ENCODE measurements at regions not wholly inside any gene's neighbourhood (a gene's known extent, or its start where the extent isn't known, plus 50 kb on each side); places are given as distances from the start of the nearest gene placed in this dataset.

GRCh38 chr3:194005930-194006501, 129.9 kb upstream of the HES1 start:
- H4K12ac ChIP-seq (ENCODE audit: low read depth, low read length) = no peak overlapping the region

GRCh38 chr3:194007592-194008337, 128.2 kb upstream of the HES1 start:
- Histone ChIP-seq H3K14ac (ENCODE audit: low read length) (no peak overlapping the region), H4K91ac (ENCODE audit: low read depth, low read length) (no peak overlapping the region), H2BK120ac (ENCODE audit: insufficient read depth, low read length, poor library complexity) (no peak overlapping the region), H3K4me2 (ENCODE audit: low read length) (no peak overlapping the region), H2BK5ac (ENCODE audit: low read depth, low read length, poor library complexity) (no peak overlapping the region), H3K9ac (ENCODE audit: low read length) (no peak overlapping the region), H3K27me3 (ENCODE audit: insufficient read depth, low read length) (no peaks in the 10 kb centered on the region), H2BK12ac (ENCODE audit: low read length) (no peak overlapping the region), H3K18ac (ENCODE audit: low read length) (no peak overlapping the region), H3K23ac (ENCODE audit: low read length) (no peak overlapping the region), H4K12ac (ENCODE audit: low read depth, low read length) (no peak overlapping the region), H3K79me1 (ENCODE audit: low read length) (peaks cover 4% of the 10 kb centered on the region), H3K9me3 (ENCODE audit: insufficient read depth, low read depth, low read length) (no peaks in the 10 kb centered on the region), H4K8ac (ENCODE audit: low read depth, low read length) (no peak overlapping the region), H3K4me3 (ENCODE audit: low read depth, low read length) (no peak overlapping the region), H3K36me3 (ENCODE audit: control insufficient read depth in 1 of 2, insufficient read depth in 2 of 2, low read length in 2 of 2) (no peaks in the 10 kb centered on the region), H3K4ac (ENCODE audit: low read depth, low read length) (no peak overlapping the region), H2AK5ac (ENCODE audit: low read length) (no peak overlapping the region), H3K4me1 (ENCODE audit: control insufficient read depth in 1 of 2, insufficient read depth in 2 of 2, low read length in 2 of 2) (peaks cover 9 to 13% of the 10 kb centered on the region in 2 experiments), H3K79me2 (ENCODE audit: control insufficient read depth, insufficient read depth, low read length, poor library complexity) (no peaks in the 10 kb centered on the region), H2AFZ (ENCODE audit: insufficient read depth, low read length, poor library complexity) (no peak overlapping the region), H3K27ac (ENCODE audit: low read depth, low read length) (no peak overlapping the region)
- WGBS (ENCODE audit: extremely low coverage, insufficient coverage, insufficient read length) = no CpG with 5 or more reads among the region's 13 CpGs
- DNase-seq = no peak

More at GRCh38 chr3:194005930-194006501, 129.9 kb upstream of the HES1 start:
- H2AFZ ChIP-seq (ENCODE audit: insufficient read depth, low read length, poor library complexity) = no peak overlapping the region
- no peak overlapping the region for H3K14ac ChIP-seq (ENCODE audit: low read length)
- no peaks in the 10 kb centered on the region for H3K36me3 ChIP-seq (ENCODE audit: control insufficient read depth in 1 of 2, insufficient read depth in 2 of 2, low read length in 2 of 2)
- no peak overlapping the region for H3K4me2 ChIP-seq (ENCODE audit: low read length)
- DNase-seq = no peak
- H3K4me3 ChIP-seq (ENCODE audit: low read depth, low read length) = no peak overlapping the region
- H3K4me1 ChIP-seq (ENCODE audit: control insufficient read depth in 1 of 2, insufficient read depth in 2 of 2, low read length in 2 of 2) = peaks cover 9 to 18% of the 10 kb centered on the region in 2 experiments
- no CpG with 5 or more reads among the region's 4 CpGs for WGBS (ENCODE audit: extremely low coverage, insufficient coverage, insufficient read length)
- H2BK12ac ChIP-seq (ENCODE audit: low read length) = no peak overlapping the region
- H4K91ac ChIP-seq (ENCODE audit: low read depth, low read length) = no peak overlapping the region
- peaks cover 8% of the 10 kb centered on the region for H3K79me1 ChIP-seq (ENCODE audit: low read length)
- H3K9me3 ChIP-seq (ENCODE audit: insufficient read depth, low read depth, low read length) = no peaks in the 10 kb centered on the region
- no peak overlapping the region for H3K27ac ChIP-seq (ENCODE audit: low read depth, low read length)
- H3K9ac ChIP-seq (ENCODE audit: low read length) = no peak overlapping the region
- no peaks in the 10 kb centered on the region for H3K27me3 ChIP-seq (ENCODE audit: insufficient read depth, low read length)
- no peak overlapping the region for H2AK5ac ChIP-seq (ENCODE audit: low read length)
- H3K18ac ChIP-seq (ENCODE audit: low read length) = no peak overlapping the region
- no peak overlapping the region for H3K4ac ChIP-seq (ENCODE audit: low read depth, low read length)
- no peak overlapping the region for H2BK120ac ChIP-seq (ENCODE audit: insufficient read depth, low read length, poor library complexity)
- no peak overlapping the region for H2BK5ac ChIP-seq (ENCODE audit: low read depth, low read length, poor library complexity)
- H3K79me2 ChIP-seq (ENCODE audit: control insufficient read depth, insufficient read depth, low read length, poor library complexity) = no peaks in the 10 kb centered on the region
- H4K8ac ChIP-seq (ENCODE audit: low read depth, low read length) = no peak overlapping the region
- no peak overlapping the region for H3K23ac ChIP-seq (ENCODE audit: low read length)

- DNase-seq = no peak
- WGBS (ENCODE audit: extremely low coverage, insufficient coverage, insufficient read length) = no CpG with 5 or more reads among the region's 5 CpGs
- Histone ChIP-seq H3K36me3 (ENCODE audit: control insufficient read depth in 1 of 2, insufficient read depth in 2 of 2, low read length in 2 of 2) (no peaks in the 10 kb centered on the region), H3K27ac (ENCODE audit: low read depth, low read length) (no peak overlapping the region), H2BK120ac (ENCODE audit: insufficient read depth, low read length, poor library complexity) (no peak overlapping the region), H3K4me3 (ENCODE audit: low read depth, low read length) (no peak overlapping the region), H2BK5ac (ENCODE audit: low read depth, low read length, poor library complexity) (no peak overlapping the region), H3K9me3 (ENCODE audit: insufficient read depth, low read depth, low read length) (no peaks in the 10 kb centered on the region), H2AFZ (ENCODE audit: insufficient read depth, low read length, poor library complexity) (no peak overlapping the region), H4K8ac (ENCODE audit: low read depth, low read length) (no peak overlapping the region), H3K79me1 (ENCODE audit: low read length) (peaks cover 3% of the 10 kb centered on the region), H3K4me2 (ENCODE audit: low read length) (no peak overlapping the region), H3K27me3 (ENCODE audit: insufficient read depth, low read length) (no peaks in the 10 kb centered on the region), H2AK5ac (ENCODE audit: low read length) (no peak overlapping the region), H3K18ac (ENCODE audit: low read length) (no peak overlapping the region), H3K4ac (ENCODE audit: low read depth, low read length) (no peak overlapping the region), H4K91ac (ENCODE audit: low read depth, low read length) (no peak overlapping the region), H4K12ac (ENCODE audit: low read depth, low read length) (no peak overlapping the region), H3K4me1 (ENCODE audit: control insufficient read depth in 1 of 2, insufficient read depth in 2 of 2, low read length in 2 of 2) (peaks cover 1% of the 10 kb centered on the region in 2 experiments), H3K79me2 (ENCODE audit: control insufficient read depth, insufficient read depth, low read length, poor library complexity) (no peaks in the 10 kb centered on the region), H3K14ac (ENCODE audit: low read length) (no peak overlapping the region), H2BK12ac (ENCODE audit: low read length) (no peak overlapping the region), H3K23ac (ENCODE audit: low read length) (no peak overlapping the region), H3K9ac (ENCODE audit: low read length) (no peak overlapping the region)
Measured at GRCh38 chr3:194009019-194009418, 126.9 kb upstream of the HES1 start.

GRCh38 chr3:194009892-194010533, 125.9 kb upstream of the HES1 start:
- Histone ChIP-seq H3K4me2 (ENCODE audit: low read length) (no peak overlapping the region), H4K91ac (ENCODE audit: low read depth, low read length) (no peak overlapping the region), H3K4ac (ENCODE audit: low read depth, low read length) (no peak overlapping the region), H4K8ac (ENCODE audit: low read depth, low read length) (no peak overlapping the region), H3K9ac (ENCODE audit: low read length) (no peak overlapping the region), H3K4me3 (ENCODE audit: low read depth, low read length) (no peak overlapping the region), H2AK5ac (ENCODE audit: low read length) (no peak overlapping the region), H2BK120ac (ENCODE audit: insufficient read depth, low read length, poor library complexity) (no peak overlapping the region), H3K36me3 (ENCODE audit: control insufficient read depth in 1 of 2, insufficient read depth in 2 of 2, low read length in 2 of 2) (no peaks in the 10 kb centered on the region), H2BK12ac (ENCODE audit: low read length) (no peak overlapping the region), H3K79me2 (ENCODE audit: control insufficient read depth, insufficient read depth, low read length, poor library complexity) (no peaks in the 10 kb centered on the region), H3K4me1 (ENCODE audit: control insufficient read depth in 1 of 2, insufficient read depth in 2 of 2, low read length in 2 of 2) (no peaks in the 10 kb centered on the region), H3K27me3 (ENCODE audit: insufficient read depth, low read length) (no peaks in the 10 kb centered on the region), H2AFZ (ENCODE audit: insufficient read depth, low read length, poor library complexity) (no peak overlapping the region), H3K79me1 (ENCODE audit: low read length) (no peaks in the 10 kb centered on the region), H2BK5ac (ENCODE audit: low read depth, low read length, poor library complexity) (no peak overlapping the region), H4K12ac (ENCODE audit: low read depth, low read length) (no peak overlapping the region), H3K14ac (ENCODE audit: low read length) (no peak overlapping the region), H3K18ac (ENCODE audit: low read length) (no peak overlapping the region), H3K27ac (ENCODE audit: low read depth, low read length) (no peak overlapping the region), H3K23ac (ENCODE audit: low read length) (no peak overlapping the region), H3K9me3 (ENCODE audit: insufficient read depth, low read depth, low read length) (no peaks in the 10 kb centered on the region)
- WGBS (ENCODE audit: extremely low coverage, insufficient coverage, insufficient read length) = no CpG with 5 or more reads among the region's 4 CpGs
- no peak for DNase-seq
